ENCODE measurements at regions not wholly inside any gene's neighbourhood (a gene's known extent, or its start where the extent isn't known, plus 50 kb on each side); places are given as distances from the start of the nearest gene placed in this dataset.

- TF ChIP-seq ATF2 (IDR thresholded peaks at IDR 0.05; ENCODE audit: low read length) (no peak), LARP7 (IDR thresholded peaks at IDR 0.05) (no peak), NR2C2 (IDR thresholded peaks at IDR 0.05; ENCODE audit: borderline replicate concordance, control insufficient read depth, insufficient read length, low read depth) (no peak), SMAD5 (IDR thresholded peaks at IDR 0.05; ENCODE audit: low read depth) (no peak)
These were observed 646.7 kb downstream of the PDHA2 start (continued) for GRCh38 chr4:96486563-96486962.

- Histone ChIP-seq H2AFZ (ENCODE audit: control insufficient read depth, low read depth, low read length) (no peak overlapping the region), H4K20me1 (ENCODE audit: control insufficient read depth, insufficient read depth) (no peaks in the 10 kb centered on the region), H3K79me2 (ENCODE audit: control insufficient read depth, insufficient read depth, low read length) (no peaks in the 10 kb centered on the region), H3K27ac (ENCODE audit: control insufficient read depth, insufficient read depth) (no peak overlapping the region), H3K4me1 (ENCODE audit: control insufficient read depth, insufficient read depth, low read length) (no peaks in the 10 kb centered on the region), H3K27me3 (replicated peaks in 1 of 2; ENCODE audit: control insufficient read depth in 2 of 2, insufficient read depth in 2 of 2, low read length in 1 of 2) (no peaks in the 10 kb centered on the region), H3K9me3 (replicated peaks; ENCODE audit: control insufficient read depth, insufficient read depth, low read length) (no peaks in the 10 kb centered on the region), H3K4me3 (no peak overlapping the region), H3K4me2 (ENCODE audit: control insufficient read depth, insufficient read depth) (no peak overlapping the region), H3K36me3 (ENCODE audit: control insufficient read depth in 2 of 2, insufficient read depth in 2 of 2, low read length in 1 of 2) (no peaks in the 10 kb centered on the region), H3K9ac (ENCODE audit: control insufficient read depth, insufficient read depth, low read length) (no peak overlapping the region)
- BruUV-seq (replicated peaks), result no TSS peak
- 3% methylated on average over 2 of the region's 2 CpGs for WGBS (ENCODE audit: insufficient coverage, insufficient replicate concordance, low lambda C conversion rate, missing lambda C conversion rate)
- SMC1A ChIA-PET (ENCODE audit: uncharacterized antibody, unreplicated experiment), result no interaction called here
- no peak for FAIRE-seq
- RAD21 ChIA-PET (ENCODE audit: unreplicated experiment), result no interaction called here
- no peak for ATAC-seq
- POLR2A ChIA-PET, result no interaction called here
- no peak for TF ChIP-seq POLR2AphosphoS5 (IDR thresholded peaks at IDR 0.05; ENCODE audit: low read length)
- TF ChIP-seq KAT2A (conservative IDR thresholded peaks at IDR 0.05; ENCODE audit: control insufficient read depth, low read depth, low read length), result no peak
- TF ChIP-seq FOXK2 (IDR thresholded peaks at IDR 0.05), result no peak
- no peak for TF ChIP-seq CTCF (IDR thresholded peaks at IDR 0.05 in 2 of 3, conservative IDR thresholded peaks at IDR 0.05 in 1 of 3; ENCODE audit: control insufficient read depth in 2 of 3, extremely low read depth in 1 of 3, insufficient read depth in 1 of 3, low read depth in 3 of 3, low read length in 3 of 3)
- no peak for TF ChIP-seq GABPA (IDR thresholded peaks at IDR 0.05; ENCODE audit: low read depth)
- no peak for TF ChIP-seq TCF7 (IDR thresholded peaks at IDR 0.05; ENCODE audit: borderline replicate concordance)
- TF ChIP-seq SP1 (IDR thresholded peaks at IDR 0.05; ENCODE audit: low read depth, low read length), result no peak
- no peak for TF ChIP-seq BCL11A (IDR thresholded peaks at IDR 0.05; ENCODE audit: low read depth, low read length)
- no peak for TF ChIP-seq WRNIP1 (IDR thresholded peaks at IDR 0.05; ENCODE audit: borderline replicate concordance, low read depth, low read length)
- no peak for TF ChIP-seq CHD2 (IDR thresholded peaks at IDR 0.05; ENCODE audit: borderline replicate concordance, low read depth, low read length)
- no peak for TF ChIP-seq BHLHE40 (IDR thresholded peaks at IDR 0.05; ENCODE audit: borderline replicate concordance in 1 of 2, low read depth in 2 of 2, low read length in 1 of 2)
- no peak for TF ChIP-seq SMC3 (IDR thresholded peaks at IDR 0.05; ENCODE audit: borderline replicate concordance, low read length)
- no peak for TF ChIP-seq TARDBP (IDR thresholded peaks at IDR 0.05; ENCODE audit: borderline replicate concordance)
- TF ChIP-seq E2F4 (IDR thresholded peaks at IDR 0.05; ENCODE audit: low read depth, low read length), result no peak
- no peak for TF ChIP-seq SRF (IDR thresholded peaks at IDR 0.05; ENCODE audit: low read depth in 2 of 2, low read length in 2 of 2)
- intact Hi-C loops (cut with micrococcal nuclease; ENCODE audit: unreplicated experiment) (no loop called here), in situ Hi-C loops (cut with MboI) (no loop called here)
- CTCF ChIA-PET, result no interaction called here
- no peak for DNase-seq (ENCODE audit: low read depth, low spot score)
These were observed 657.7 kb downstream of the PDHA2 start for GRCh38 chr4:96497621-96498020.

All from GM12878 (cell line).